ENCODE measurements at regions not wholly inside any gene's neighbourhood (a gene's known extent, or its start where the extent isn't known, plus 50 kb on each side); places are given as distances from the start of the nearest gene placed in this dataset.
"Not testable (repeated sequence)": the region's sequence is repeated elsewhere in the genome, so short reads cannot be mapped to it uniquely, and the experiment has no call there.

- no peak for DNase-seq (ENCODE audit: low read depth)
Observed at GRCh38 chr6:144909753-144910285, 624.7 kb downstream of the UTRN start.

GRCh38 chr6:144911322-144911721 lies 626.2 kb downstream of the UTRN start:
- no peak for DNase-seq (ENCODE audit: low read depth)

- DNase-seq (ENCODE audit: low read depth) = peak; percentile 79
Observed at GRCh38 chr6:144912474-144912873, 627.3 kb downstream of the UTRN start.

GRCh38 chr6:144918073-144918472 lies 632.9 kb downstream of the UTRN start:
- DNase-seq (ENCODE audit: low read depth) = no peak

- DNase-seq (ENCODE audit: low read depth) = no peak
Observed at GRCh38 chr6:144919560-144919959, 634.4 kb downstream of the UTRN start.

- DNase-seq (ENCODE audit: low read depth) = peak; percentile 42
Observed at GRCh38 chr6:144920391-144920961, 635.3 kb downstream of the UTRN start.

- DNase-seq (ENCODE audit: low read depth) = no peak
Observed at GRCh38 chr6:144921206-144921975, 636.3 kb downstream of the UTRN start.

GRCh38 chr6:144922120-144922722 lies 637.1 kb downstream of the UTRN start:
- no peak for DNase-seq (ENCODE audit: low read depth)

GRCh38 chr6:144922771-144923490 lies 637.8 kb downstream of the UTRN start:
- DNase-seq (ENCODE audit: low read depth) = not testable (repeated sequence)

- DNase-seq (ENCODE audit: low read depth) = not testable (repeated sequence)
Observed at GRCh38 chr6:144923491-144923787, 638.3 kb downstream of the UTRN start.

- DNase-seq (ENCODE audit: low read depth) = no peak
Observed at GRCh38 chr6:144928847-144929246, 643.7 kb downstream of the UTRN start.

GRCh38 chr6:144929262-144929661 lies 644.1 kb downstream of the UTRN start:
- no peak for DNase-seq (ENCODE audit: low read depth)

- DNase-seq (ENCODE audit: low read depth) = peak; percentile 50
Observed at GRCh38 chr6:144931172-144932035, 646.3 kb downstream of the UTRN start.

- no peak for DNase-seq (ENCODE audit: low read depth)
Observed at GRCh38 chr6:144932621-144933020, 647.5 kb downstream of the UTRN start.

GRCh38 chr6:144935181-144935580 lies 650.0 kb downstream of the UTRN start:
- DNase-seq (ENCODE audit: low read depth) = no peak

- no peak for DNase-seq (ENCODE audit: low read depth)
Observed at GRCh38 chr6:144935661-144936060, 650.5 kb downstream of the UTRN start.

GRCh38 chr6:144936764-144937163 lies 651.6 kb downstream of the UTRN start:
- DNase-seq (ENCODE audit: low read depth) = no peak

GRCh38 chr6:144939921-144940320 lies 654.8 kb downstream of the UTRN start:
- no peak for DNase-seq (ENCODE audit: low read depth)

GRCh38 chr6:144944106-144944505 lies 659.0 kb downstream of the UTRN start:
- no peak for DNase-seq (ENCODE audit: low read depth)

- DNase-seq (ENCODE audit: low read depth) = no peak
Observed at GRCh38 chr6:144947398-144947976, 662.4 kb downstream of the UTRN start.

Data from HT1080 (cell line).